ENCODE measurements at regions not wholly inside any gene's neighbourhood (a gene's known extent, or its start where the extent isn't known, plus 50 kb on each side); places are given as distances from the start of the nearest gene placed in this dataset.

DNA sequence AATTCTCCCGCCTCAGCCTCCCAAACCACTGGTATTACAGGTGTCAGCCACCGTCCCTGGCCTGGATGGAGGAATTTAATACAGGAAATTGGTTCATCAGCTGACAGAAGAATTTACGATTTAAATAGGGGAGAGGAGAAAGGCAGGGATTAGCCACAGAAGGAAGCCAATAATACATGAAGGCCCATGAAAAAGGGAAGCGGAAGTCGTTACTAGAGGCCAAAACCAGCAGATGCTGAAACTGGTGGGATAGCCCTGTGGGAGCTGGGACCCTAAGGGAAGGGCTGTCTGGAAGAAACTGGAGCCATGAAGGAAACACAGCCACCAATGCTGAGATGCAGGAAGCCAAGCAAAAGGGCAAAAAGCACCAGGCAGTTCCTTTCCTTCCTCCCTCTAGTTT lies 163.7 kb upstream of the RMP24 start:
- no peak for TF ChIP-seq ZC3H10 (CRISPR knock-in tag; IDR thresholded peaks at IDR 0.05)
- TF ChIP-seq BACH2 (CRISPR knock-in tag; IDR thresholded peaks at IDR 0.05; ENCODE audit: borderline replicate concordance), result no peak
- TF ChIP-seq, protein P1, sequence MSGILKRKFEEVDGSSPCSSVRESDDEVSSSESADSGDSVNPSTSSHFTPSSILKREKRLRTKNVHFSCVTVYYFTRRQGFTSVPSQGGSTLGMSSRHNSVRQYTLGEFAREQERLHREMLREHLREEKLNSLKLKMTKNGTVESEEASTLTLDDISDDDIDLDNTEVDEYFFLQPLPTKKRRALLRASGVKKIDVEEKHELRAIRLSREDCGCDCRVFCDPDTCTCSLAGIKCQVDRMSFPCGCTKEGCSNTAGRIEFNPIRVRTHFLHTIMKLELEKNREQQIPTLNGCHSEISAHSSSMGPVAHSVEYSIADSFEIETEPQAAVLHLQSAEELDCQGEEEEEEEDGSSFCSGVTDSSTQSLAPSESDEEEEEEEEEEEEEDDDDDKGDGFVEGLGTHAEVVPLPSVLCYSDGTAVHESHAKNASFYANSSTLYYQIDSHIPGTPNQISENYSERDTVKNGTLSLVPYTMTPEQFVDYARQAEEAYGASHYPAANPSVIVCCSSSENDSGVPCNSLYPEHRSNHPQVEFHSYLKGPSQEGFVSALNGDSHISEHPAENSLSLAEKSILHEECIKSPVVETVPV (CRISPR knock-in tag; IDR thresholded peaks at IDR 0.05), result no peak
- TF ChIP-seq CSDC2 (CRISPR knock-in tag; IDR thresholded peaks at IDR 0.05), result no peak
- TF ChIP-seq, protein P2, sequence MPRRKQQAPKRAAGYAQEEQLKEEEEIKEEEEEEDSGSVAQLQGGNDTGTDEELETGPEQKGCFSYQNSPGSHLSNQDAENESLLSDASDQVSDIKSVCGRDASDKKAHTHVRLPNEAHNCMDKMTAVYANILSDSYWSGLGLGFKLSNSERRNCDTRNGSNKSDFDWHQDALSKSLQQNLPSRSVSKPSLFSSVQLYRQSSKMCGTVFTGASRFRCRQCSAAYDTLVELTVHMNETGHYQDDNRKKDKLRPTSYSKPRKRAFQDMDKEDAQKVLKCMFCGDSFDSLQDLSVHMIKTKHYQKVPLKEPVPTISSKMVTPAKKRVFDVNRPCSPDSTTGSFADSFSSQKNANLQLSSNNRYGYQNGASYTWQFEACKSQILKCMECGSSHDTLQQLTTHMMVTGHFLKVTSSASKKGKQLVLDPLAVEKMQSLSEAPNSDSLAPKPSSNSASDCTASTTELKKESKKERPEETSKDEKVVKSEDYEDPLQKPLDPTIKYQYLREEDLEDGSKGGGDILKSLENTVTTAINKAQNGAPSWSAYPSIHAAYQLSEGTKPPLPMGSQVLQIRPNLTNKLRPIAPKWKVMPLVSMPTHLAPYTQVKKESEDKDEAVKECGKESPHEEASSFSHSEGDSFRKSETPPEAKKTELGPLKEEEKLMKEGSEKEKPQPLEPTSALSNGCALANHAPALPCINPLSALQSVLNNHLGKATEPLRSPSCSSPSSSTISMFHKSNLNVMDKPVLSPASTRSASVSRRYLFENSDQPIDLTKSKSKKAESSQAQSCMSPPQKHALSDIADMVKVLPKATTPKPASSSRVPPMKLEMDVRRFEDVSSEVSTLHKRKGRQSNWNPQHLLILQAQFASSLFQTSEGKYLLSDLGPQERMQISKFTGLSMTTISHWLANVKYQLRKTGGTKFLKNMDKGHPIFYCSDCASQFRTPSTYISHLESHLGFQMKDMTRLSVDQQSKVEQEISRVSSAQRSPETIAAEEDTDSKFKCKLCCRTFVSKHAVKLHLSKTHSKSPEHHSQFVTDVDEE (CRISPR knock-in tag; IDR thresholded peaks at IDR 0.05), result no peak
- no peak for TF ChIP-seq ISL1 (CRISPR knock-in tag; IDR thresholded peaks at IDR 0.05)
- no peak for TF ChIP-seq ZFP30 (CRISPR knock-in tag; IDR thresholded peaks at IDR 0.05)
- no peak for TF ChIP-seq ZNF70 (CRISPR knock-in tag; IDR thresholded peaks at IDR 0.05)
- no peak for TF ChIP-seq RARB (CRISPR knock-in tag; IDR thresholded peaks at IDR 0.05)
- TF ChIP-seq ESRRG (CRISPR knock-in tag; IDR thresholded peaks at IDR 0.05), result no peak
- no peak for TF ChIP-seq ZNF565 (CRISPR knock-in tag; conservative IDR thresholded peaks at IDR 0.05; ENCODE audit: low read depth)
- TF ChIP-seq ZFP3 (CRISPR knock-in tag; IDR thresholded peaks at IDR 0.05), result no peak
- no peak for TF ChIP-seq OSR1 (CRISPR knock-in tag; IDR thresholded peaks at IDR 0.05)
- no peak for TF ChIP-seq ZNF8 (CRISPR knock-in tag; IDR thresholded peaks at IDR 0.05)
- no peak for TF ChIP-seq GLIS3 (CRISPR knock-in tag; IDR thresholded peaks at IDR 0.05)
- TF ChIP-seq SNAI2 (CRISPR knock-in tag; IDR thresholded peaks at IDR 0.05), result no peak
- no peak for TF ChIP-seq PPARA (CRISPR knock-in tag; IDR thresholded peaks at IDR 0.05; ENCODE audit: borderline replicate concordance)
- ATAC-seq, result no peak

DNA sequence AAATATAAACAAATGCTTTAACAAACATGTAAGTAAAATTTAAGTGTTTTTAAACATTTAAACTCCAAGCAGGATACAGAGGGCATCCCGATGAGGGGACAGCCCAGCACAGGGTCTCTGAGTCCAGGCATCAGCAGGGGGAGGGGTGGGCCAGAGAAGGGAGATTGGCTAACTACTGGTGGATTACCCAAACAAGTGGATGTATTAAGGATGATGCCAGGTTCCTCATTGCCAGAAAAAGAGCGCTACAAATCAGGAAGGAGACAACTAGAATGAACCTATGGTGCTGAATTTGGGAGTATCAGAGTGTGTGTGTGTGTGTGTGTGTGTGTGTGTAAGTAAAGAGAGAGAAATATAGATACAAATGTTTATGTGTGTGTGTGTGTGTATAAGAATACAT lies 162.0 kb upstream of the RMP24 start:
- no peak for TF ChIP-seq ARNTL (CRISPR knock-in tag; IDR thresholded peaks at IDR 0.05; ENCODE audit: borderline replicate concordance, low read depth)
- no peak for TF ChIP-seq TCF4 (CRISPR knock-in tag; IDR thresholded peaks at IDR 0.05; ENCODE audit: borderline replicate concordance)
- TF ChIP-seq, protein P3, sequence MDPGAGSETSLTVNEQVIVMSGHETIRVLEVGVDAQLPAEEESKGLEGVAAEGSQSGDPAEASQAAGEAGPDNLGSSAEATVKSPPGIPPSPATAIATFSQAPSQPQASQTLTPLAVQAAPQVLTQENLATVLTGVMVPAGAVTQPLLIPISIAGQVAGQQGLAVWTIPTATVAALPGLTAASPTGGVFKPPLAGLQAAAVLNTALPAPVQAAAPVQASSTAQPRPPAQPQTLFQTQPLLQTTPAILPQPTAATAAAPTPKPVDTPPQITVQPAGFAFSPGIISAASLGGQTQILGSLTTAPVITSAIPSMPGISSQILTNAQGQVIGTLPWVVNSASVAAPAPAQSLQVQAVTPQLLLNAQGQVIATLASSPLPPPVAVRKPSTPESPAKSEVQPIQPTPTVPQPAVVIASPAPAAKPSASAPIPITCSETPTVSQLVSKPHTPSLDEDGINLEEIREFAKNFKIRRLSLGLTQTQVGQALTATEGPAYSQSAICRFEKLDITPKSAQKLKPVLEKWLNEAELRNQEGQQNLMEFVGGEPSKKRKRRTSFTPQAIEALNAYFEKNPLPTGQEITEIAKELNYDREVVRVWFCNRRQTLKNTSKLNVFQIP (CRISPR knock-in tag; IDR thresholded peaks at IDR 0.05; ENCODE audit: borderline replicate concordance, low read depth), result no peak
- TF ChIP-seq SNAI2 (CRISPR knock-in tag; IDR thresholded peaks at IDR 0.05), result no peak
- TF ChIP-seq TOX (CRISPR knock-in tag; IDR thresholded peaks at IDR 0.05; ENCODE audit: borderline replicate concordance), result no peak
- no peak for TF ChIP-seq RARB (CRISPR knock-in tag; IDR thresholded peaks at IDR 0.05)
- TF ChIP-seq ZFP30 (CRISPR knock-in tag; IDR thresholded peaks at IDR 0.05), result no peak
- no peak for TF ChIP-seq ZNF565 (CRISPR knock-in tag; conservative IDR thresholded peaks at IDR 0.05; ENCODE audit: low read depth)
- TF ChIP-seq, protein P1 (CRISPR knock-in tag; IDR thresholded peaks at IDR 0.05), result no peak
- TF ChIP-seq, protein P4, sequence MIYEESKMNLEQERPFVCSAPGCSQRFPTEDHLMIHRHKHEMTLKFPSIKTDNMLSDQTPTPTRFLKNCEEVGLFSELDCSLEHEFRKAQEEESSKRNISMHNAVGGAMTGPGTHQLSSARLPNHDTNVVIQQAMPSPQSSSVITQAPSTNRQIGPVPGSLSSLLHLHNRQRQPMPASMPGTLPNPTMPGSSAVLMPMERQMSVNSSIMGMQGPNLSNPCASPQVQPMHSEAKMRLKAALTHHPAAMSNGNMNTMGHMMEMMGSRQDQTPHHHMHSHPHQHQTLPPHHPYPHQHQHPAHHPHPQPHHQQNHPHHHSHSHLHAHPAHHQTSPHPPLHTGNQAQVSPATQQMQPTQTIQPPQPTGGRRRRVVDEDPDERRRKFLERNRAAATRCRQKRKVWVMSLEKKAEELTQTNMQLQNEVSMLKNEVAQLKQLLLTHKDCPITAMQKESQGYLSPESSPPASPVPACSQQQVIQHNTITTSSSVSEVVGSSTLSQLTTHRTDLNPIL (CRISPR knock-in tag; IDR thresholded peaks at IDR 0.05; ENCODE audit: low read depth), result no peak
- no peak for TF ChIP-seq OSR1 (CRISPR knock-in tag; IDR thresholded peaks at IDR 0.05)
- TF ChIP-seq ESRRG (CRISPR knock-in tag; IDR thresholded peaks at IDR 0.05), result no peak
- TF ChIP-seq ZC3H10 (CRISPR knock-in tag; IDR thresholded peaks at IDR 0.05), result no peak
- no peak for ATAC-seq

DNA sequence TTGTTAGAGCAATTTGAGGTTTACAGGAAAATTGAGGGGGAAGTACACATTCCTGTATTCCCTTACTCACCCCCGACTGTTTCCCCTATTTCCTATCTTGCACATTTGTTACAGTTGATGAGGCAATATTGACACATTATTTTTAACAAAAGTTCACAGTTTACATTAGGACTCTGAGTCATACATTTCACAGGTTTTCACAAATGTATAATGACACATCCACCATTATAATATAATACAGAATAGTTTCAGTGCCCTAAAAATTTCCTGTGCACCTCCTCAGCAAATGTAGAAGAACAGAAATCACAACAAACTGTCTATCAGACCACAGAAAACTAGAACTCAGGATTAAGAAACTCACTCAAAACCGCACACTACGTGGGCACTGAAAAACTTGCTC lies 160.6 kb upstream of the RMP24 start:
- no peak for ATAC-seq
- no peak for TF ChIP-seq TOX (CRISPR knock-in tag; IDR thresholded peaks at IDR 0.05; ENCODE audit: borderline replicate concordance)
- TF ChIP-seq ZNF70 (CRISPR knock-in tag; IDR thresholded peaks at IDR 0.05), result no peak
- no peak for TF ChIP-seq SNAI2 (CRISPR knock-in tag; IDR thresholded peaks at IDR 0.05)
- TF ChIP-seq ARNTL (CRISPR knock-in tag; IDR thresholded peaks at IDR 0.05; ENCODE audit: borderline replicate concordance, low read depth), result no peak
- TF ChIP-seq ESRRG (CRISPR knock-in tag; IDR thresholded peaks at IDR 0.05), result no peak
- TF ChIP-seq, protein P1 (CRISPR knock-in tag; IDR thresholded peaks at IDR 0.05), result no peak
- TF ChIP-seq, protein P5, sequence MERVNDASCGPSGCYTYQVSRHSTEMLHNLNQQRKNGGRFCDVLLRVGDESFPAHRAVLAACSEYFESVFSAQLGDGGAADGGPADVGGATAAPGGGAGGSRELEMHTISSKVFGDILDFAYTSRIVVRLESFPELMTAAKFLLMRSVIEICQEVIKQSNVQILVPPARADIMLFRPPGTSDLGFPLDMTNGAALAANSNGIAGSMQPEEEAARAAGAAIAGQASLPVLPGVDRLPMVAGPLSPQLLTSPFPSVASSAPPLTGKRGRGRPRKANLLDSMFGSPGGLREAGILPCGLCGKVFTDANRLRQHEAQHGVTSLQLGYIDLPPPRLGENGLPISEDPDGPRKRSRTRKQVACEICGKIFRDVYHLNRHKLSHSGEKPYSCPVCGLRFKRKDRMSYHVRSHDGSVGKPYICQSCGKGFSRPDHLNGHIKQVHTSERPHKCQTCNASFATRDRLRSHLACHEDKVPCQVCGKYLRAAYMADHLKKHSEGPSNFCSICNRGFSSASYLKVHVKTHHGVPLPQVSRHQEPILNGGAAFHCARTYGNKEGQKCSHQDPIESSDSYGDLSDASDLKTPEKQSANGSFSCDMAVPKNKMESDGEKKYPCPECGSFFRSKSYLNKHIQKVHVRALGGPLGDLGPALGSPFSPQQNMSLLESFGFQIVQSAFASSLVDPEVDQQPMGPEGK (CRISPR knock-in tag; IDR thresholded peaks at IDR 0.05; ENCODE audit: borderline replicate concordance), result no peak

All from SK-N-SH treated with all-trans-retinoic acid at 6 μM for 48 hours (cell line).